ENCODE measurements at regions not wholly inside any gene's neighbourhood (a gene's known extent, or its start where the extent isn't known, plus 50 kb on each side); places are given as distances from the start of the nearest gene placed in this dataset.

DNA sequence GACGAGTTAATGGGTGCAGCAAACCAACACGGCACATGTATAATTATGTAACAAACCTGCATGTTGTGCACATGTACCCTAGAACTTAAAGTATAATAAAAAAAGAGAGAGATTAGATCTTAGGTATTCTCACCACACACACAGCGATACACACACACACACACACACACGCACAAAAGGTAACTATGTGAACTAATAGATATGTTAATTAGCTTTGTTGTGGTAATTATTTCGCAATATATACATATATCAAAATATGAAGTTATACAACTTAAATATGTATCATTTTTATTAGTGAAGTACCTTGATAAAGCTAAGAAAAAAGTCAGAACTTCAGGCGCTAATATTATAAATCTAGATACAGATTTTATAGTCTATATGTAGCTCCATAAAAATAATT, 849.2 kb downstream of the IPMK start:
- TF ChIP-seq, protein P1, sequence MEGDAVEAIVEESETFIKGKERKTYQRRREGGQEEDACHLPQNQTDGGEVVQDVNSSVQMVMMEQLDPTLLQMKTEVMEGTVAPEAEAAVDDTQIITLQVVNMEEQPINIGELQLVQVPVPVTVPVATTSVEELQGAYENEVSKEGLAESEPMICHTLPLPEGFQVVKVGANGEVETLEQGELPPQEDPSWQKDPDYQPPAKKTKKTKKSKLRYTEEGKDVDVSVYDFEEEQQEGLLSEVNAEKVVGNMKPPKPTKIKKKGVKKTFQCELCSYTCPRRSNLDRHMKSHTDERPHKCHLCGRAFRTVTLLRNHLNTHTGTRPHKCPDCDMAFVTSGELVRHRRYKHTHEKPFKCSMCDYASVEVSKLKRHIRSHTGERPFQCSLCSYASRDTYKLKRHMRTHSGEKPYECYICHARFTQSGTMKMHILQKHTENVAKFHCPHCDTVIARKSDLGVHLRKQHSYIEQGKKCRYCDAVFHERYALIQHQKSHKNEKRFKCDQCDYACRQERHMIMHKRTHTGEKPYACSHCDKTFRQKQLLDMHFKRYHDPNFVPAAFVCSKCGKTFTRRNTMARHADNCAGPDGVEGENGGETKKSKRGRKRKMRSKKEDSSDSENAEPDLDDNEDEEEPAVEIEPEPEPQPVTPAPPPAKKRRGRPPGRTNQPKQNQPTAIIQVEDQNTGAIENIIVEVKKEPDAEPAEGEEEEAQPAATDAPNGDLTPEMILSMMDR (IDR thresholded peaks at IDR 0.05; ENCODE audit: unreplicated experiment), result no peak
- Mint-ChIP-seq H3K4me1 (ENCODE audit: unreplicated experiment) (no peaks in the 10 kb centered on the region), H3K9me3 (ENCODE audit: unreplicated experiment) (no peaks in the 10 kb centered on the region), H3K27ac (ENCODE audit: unreplicated experiment) (no peak overlapping the region), H3K36me3 (ENCODE audit: low read depth, unreplicated experiment) (no peaks in the 10 kb centered on the region), H3K4me3 (ENCODE audit: unreplicated experiment) (no peak overlapping the region), H3K27me3 (ENCODE audit: unreplicated experiment) (no peaks in the 10 kb centered on the region)
- no peak for DNase-seq (ENCODE audit: low spot score)

DNA sequence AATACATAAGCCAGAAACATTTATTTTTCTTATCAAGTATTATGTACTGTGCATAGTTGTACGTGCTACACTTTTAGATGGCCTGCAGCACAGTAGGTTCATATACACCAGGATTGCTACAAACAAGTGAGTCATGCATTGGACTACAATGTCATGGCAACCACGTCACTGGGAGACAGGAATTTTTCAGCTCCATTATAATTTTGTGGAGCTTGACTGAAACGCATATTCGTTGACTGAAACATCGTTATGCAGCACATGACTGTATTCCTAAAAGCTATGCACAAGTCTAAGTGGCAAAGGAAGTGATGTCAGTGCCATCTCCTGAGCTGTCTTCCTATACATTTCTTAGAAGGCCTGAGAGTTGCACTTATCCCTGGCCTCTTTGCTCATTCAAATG, 871.8 kb downstream of the IPMK start:
- Mint-ChIP-seq H3K36me3 (ENCODE audit: low read depth, unreplicated experiment) (no peaks in the 10 kb centered on the region), H3K9me3 (ENCODE audit: unreplicated experiment) (no peaks in the 10 kb centered on the region), H3K27me3 (ENCODE audit: unreplicated experiment) (no peaks in the 10 kb centered on the region), H3K4me1 (ENCODE audit: unreplicated experiment) (peaks cover 5% of the 10 kb centered on the region), H3K4me3 (ENCODE audit: unreplicated experiment) (no peak overlapping the region), H3K27ac (ENCODE audit: unreplicated experiment) (no peak overlapping the region)
- DNase-seq (ENCODE audit: low spot score), result no peak
- TF ChIP-seq, protein P1 (IDR thresholded peaks at IDR 0.05; ENCODE audit: unreplicated experiment), result no peak

DNA sequence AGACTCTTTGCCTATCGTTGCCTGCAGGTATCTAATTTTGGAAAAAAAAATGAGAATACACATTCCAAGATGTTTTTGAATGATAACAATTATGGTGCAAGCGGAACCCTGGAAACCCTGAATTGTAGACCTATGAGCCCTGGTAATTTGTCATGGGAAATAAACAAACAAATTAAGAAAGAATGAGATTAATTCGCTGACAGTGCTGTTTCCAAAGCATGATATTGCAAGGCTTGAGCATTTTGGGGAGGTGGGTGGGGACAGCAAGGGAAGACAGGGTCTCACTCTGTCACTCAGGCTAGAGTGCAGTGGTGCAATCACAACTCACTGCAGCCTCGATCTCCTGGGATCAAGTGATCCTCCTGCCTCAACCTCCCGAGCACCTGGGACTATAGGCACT, 900.3 kb downstream of the IPMK start:
- Mint-ChIP-seq H3K27ac (ENCODE audit: unreplicated experiment) (no peak overlapping the region), H3K36me3 (ENCODE audit: low read depth, unreplicated experiment) (no peaks in the 10 kb centered on the region), H3K4me3 (ENCODE audit: unreplicated experiment) (no peak overlapping the region), H3K9me3 (ENCODE audit: unreplicated experiment) (no peaks in the 10 kb centered on the region), H3K27me3 (ENCODE audit: unreplicated experiment) (no peaks in the 10 kb centered on the region), H3K4me1 (ENCODE audit: unreplicated experiment) (no peaks in the 10 kb centered on the region)
- DNase-seq (ENCODE audit: low spot score), result no peak
- TF ChIP-seq, protein P1 (IDR thresholded peaks at IDR 0.05; ENCODE audit: unreplicated experiment), result no peak

DNA sequence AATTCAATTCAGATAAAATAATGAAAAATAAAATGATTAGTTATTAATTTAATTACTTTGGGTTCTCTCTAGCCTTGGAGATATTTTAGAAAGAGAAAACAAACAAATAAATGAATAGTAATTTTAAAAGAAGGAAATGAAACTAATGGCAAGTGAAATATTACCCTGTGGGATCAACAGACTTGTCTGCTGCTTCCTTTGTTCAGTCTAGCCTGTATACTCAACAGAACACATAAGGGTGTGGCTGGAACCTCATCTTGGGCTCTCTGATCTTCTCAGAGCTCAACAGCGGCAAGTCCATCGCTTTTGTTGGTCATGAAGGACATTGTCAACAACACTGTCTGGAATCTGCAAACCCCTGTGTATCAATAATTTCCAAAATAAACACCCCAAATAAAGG, 904.9 kb downstream of the IPMK start:
- no peaks in the 10 kb centered on the region for H3K27me3 Mint-ChIP-seq (ENCODE audit: unreplicated experiment)
- H3K27ac Mint-ChIP-seq (ENCODE audit: unreplicated experiment), result no peak overlapping the region
- H3K4me3 Mint-ChIP-seq (ENCODE audit: unreplicated experiment), result no peak overlapping the region
- H3K4me1 Mint-ChIP-seq (ENCODE audit: unreplicated experiment), result no peaks in the 10 kb centered on the region
- DNase-seq (ENCODE audit: low spot score), result no peak
- TF ChIP-seq, protein P1 (IDR thresholded peaks at IDR 0.05; ENCODE audit: unreplicated experiment), result no peak
- no peaks in the 10 kb centered on the region for H3K9me3 Mint-ChIP-seq (ENCODE audit: unreplicated experiment)
- no peaks in the 10 kb centered on the region for H3K36me3 Mint-ChIP-seq (ENCODE audit: low read depth, unreplicated experiment)

DNA sequence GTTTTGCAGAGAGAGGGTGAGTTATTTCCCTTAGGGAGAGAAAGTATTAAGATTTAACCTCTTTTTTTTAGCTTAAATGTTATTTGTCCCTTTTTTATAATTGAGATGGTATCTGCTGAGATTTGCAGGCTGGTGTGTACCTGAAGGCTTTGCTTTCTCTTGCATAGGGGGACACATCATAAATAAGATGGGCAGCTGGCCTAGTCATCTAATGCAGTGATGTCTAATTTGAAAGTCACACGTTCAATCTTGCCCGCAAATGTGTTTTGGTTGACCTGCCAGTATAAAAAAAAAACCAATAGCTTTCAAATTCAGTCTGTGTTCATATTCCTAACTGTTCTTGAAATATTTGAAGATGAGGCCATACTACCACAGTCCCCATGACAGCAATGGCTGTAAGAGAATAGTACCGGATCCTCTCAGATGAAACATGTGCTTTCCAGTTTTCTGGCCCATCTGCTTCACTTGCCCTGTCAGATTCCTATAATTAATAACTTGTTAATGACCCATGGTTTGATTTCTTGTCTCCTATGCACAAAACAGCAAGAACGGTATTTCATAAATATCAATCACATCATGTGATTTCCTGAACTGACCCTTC, 914.2 kb downstream of the IPMK start:
- DNase-seq (ENCODE audit: low spot score), result no peak
- Mint-ChIP-seq H3K36me3 (ENCODE audit: low read depth, unreplicated experiment) (no peaks in the 10 kb centered on the region), H3K4me3 (ENCODE audit: unreplicated experiment) (no peak overlapping the region), H3K27me3 (ENCODE audit: unreplicated experiment) (no peaks in the 10 kb centered on the region), H3K4me1 (ENCODE audit: unreplicated experiment) (no peaks in the 10 kb centered on the region), H3K9me3 (ENCODE audit: unreplicated experiment) (no peaks in the 10 kb centered on the region), H3K27ac (ENCODE audit: unreplicated experiment) (no peak overlapping the region)
- TF ChIP-seq, protein P1 (IDR thresholded peaks at IDR 0.05; ENCODE audit: unreplicated experiment), result no peak

Measured in endothelial cell (in vitro differentiated cells).